Keratinocyte (primary cell): ENCODE measurements at regions not wholly inside any gene's neighbourhood (a gene's known extent, or its start where the extent isn't known, plus 50 kb on each side); places are given as distances from the start of the nearest gene placed in this dataset.

Experiments used
- DNase-seq: peaks from one replicate; pipeline ENCODE4 v3.0.0-alpha.2; 2011; ENCODE audit warnings: low read depth, missing footprints, low spot score
- FAIRE-seq: peaks from 2 replicates; lab custom pipeline; 2011; peaks lifted over from hg19 to GRCh38; lab: Jason Lieb, UNC
- H2AFZ ChIP-seq: 2 replicates; pipeline ENCODE4 v1.6.0; 2012; ENCODE audit warnings: low read length, control low read depth, inconsistent platforms; ENCODE audit not compliant: control insufficient read depth
- H3K27ac ChIP-seq: 2 replicates; pipeline ENCODE4 v1.5.1; 2011; ENCODE audit warnings: low read length; ENCODE audit not compliant: control insufficient read depth, insufficient read depth
- H3K27me3 ChIP-seq: 3 replicates; pipeline ENCODE4 v1.6.0; 2011; ENCODE audit warnings: low read length; ENCODE audit not compliant: control insufficient read depth, insufficient read depth; ENCODE audit errors: extremely low read depth
- H3K36me3 ChIP-seq, 2 experiments: 2 replicates in 1 of 2; 3 replicates in 1 of 2; pipeline ENCODE4 v1.5.1; 2011; ENCODE audit warnings: low read length in 2 of 2, mild to moderate bottlenecking in 1 of 2; ENCODE audit not compliant: control insufficient read depth in 2 of 2, insufficient read depth in 2 of 2; ENCODE audit errors: extremely low read depth in 1 of 2
- H3K4me1 ChIP-seq: 3 replicates; pipeline ENCODE4 v1.5.1; 2011; ENCODE audit warnings: low read length; ENCODE audit not compliant: control insufficient read depth, insufficient read depth; ENCODE audit errors: extremely low read depth
- H3K4me2 ChIP-seq: 3 replicates; pipeline ENCODE4 v1.6.0; 2011; ENCODE audit warnings: low read depth, low read length; ENCODE audit not compliant: control insufficient read depth, insufficient read depth; ENCODE audit errors: extremely low read depth
- H3K4me3 ChIP-seq, 3 experiments: fragments of 200-600 bp in 1 of 3; sonication (generic) in 1 of 3; 2 replicates in 2 of 3; 3 replicates in 1 of 3; pipeline ENCODE4 v1.5.1; 2011 to 2016; ENCODE audit warnings: low read length in 3 of 3, mild to moderate bottlenecking in 3 of 3, control low read depth in 2 of 3, inconsistent platforms in 1 of 3, low read depth in 1 of 3, mixed read lengths in 1 of 3, mixed run types in 1 of 3, moderate library complexity in 1 of 3; ENCODE audit not compliant: control insufficient read depth in 2 of 3, insufficient read depth in 2 of 3; ENCODE audit errors: extremely low read depth in 1 of 3
- H3K79me2 ChIP-seq: 2 replicates; pipeline ENCODE4 v1.6.0; 2012; ENCODE audit warnings: low read length; ENCODE audit not compliant: control insufficient read depth, insufficient read depth
- H3K9ac ChIP-seq: 3 replicates; pipeline ENCODE4 v1.6.0; 2011; ENCODE audit warnings: low read length; ENCODE audit not compliant: control insufficient read depth, insufficient read depth; ENCODE audit errors: extremely low read depth
- H3K9me1 ChIP-seq: 3 replicates; pipeline ENCODE4 v1.6.0; 2011; ENCODE audit warnings: low read length; ENCODE audit not compliant: control insufficient read depth, insufficient read depth; ENCODE audit errors: extremely low read depth
- H3K9me3 ChIP-seq: 2 replicates; pipeline ENCODE4 v1.5.1; 2012; ENCODE audit warnings: low read depth, low read length; ENCODE audit not compliant: control insufficient read depth
- H4K20me1 ChIP-seq: 3 replicates; pipeline ENCODE4 v1.6.0; 2011; ENCODE audit warnings: low read length; ENCODE audit not compliant: control insufficient read depth, insufficient read depth; ENCODE audit errors: extremely low read depth
- CTCF ChIP-seq, 3 experiments: IDR thresholded peaks in 1 of 3; conservative IDR thresholded peaks in 1 of 3; optimal IDR thresholded peaks in 1 of 3; 2 replicates in 2 of 3; 3 replicates in 1 of 3; pipeline versions ENCODE3 to v1.5.1; 2011; ENCODE audit warnings: low read length in 3 of 3, mild to moderate bottlenecking in 3 of 3, moderate library complexity in 2 of 3, control low read depth in 1 of 3, inconsistent platforms in 1 of 3; ENCODE audit not compliant: insufficient read depth in 2 of 3; ENCODE audit errors: extremely low read depth in 1 of 3
- EZH2 ChIP-seq: IDR thresholded peaks from one replicate; pipeline ENCODE4 v1.6.1; 2012; ENCODE audit warnings: inconsistent platforms, mild to moderate bottlenecking, low read length, moderate library complexity
- dilution Hi-C: fragments of 300-500 bp; cut with MboI; formaldehyde crosslinking; loops from one replicate; pipeline ENCODE4 v1.7.0; 2020; ENCODE audit warnings: low sequenced_read_pairs; ENCODE audit not compliant: extremely low pct_ligation_motif_present

- no peaks in the 10 kb centered on the region for H3K36me3 ChIP-seq
- no peaks in the 10 kb centered on the region for H3K27me3 ChIP-seq
- H3K4me1 ChIP-seq, result peaks cover 37% of the 10 kb centered on the region
- no peaks in the 10 kb centered on the region for H3K9me3 ChIP-seq
- no peak overlapping the region for H3K4me3 ChIP-seq
- FAIRE-seq (no peak), DNase-seq (no peak)
- no peak overlapping the region for H3K4me2 ChIP-seq
- no peaks in the 10 kb centered on the region for H4K20me1 ChIP-seq
- no peaks in the 10 kb centered on the region for H3K79me2 ChIP-seq
- H3K9me1 ChIP-seq, result no peaks in the 10 kb centered on the region
- H3K9ac ChIP-seq, result no peak overlapping the region
- dilution Hi-C loops, result no loop called here
- no peak for TF ChIP-seq EZH2
- no peak for TF ChIP-seq CTCF (optimal IDR thresholded peaks at IDR 0.05 in 1 of 3, IDR thresholded peaks at IDR 0.05 in 1 of 3, conservative IDR thresholded peaks at IDR 0.05 in 1 of 3; ENCODE audit: extremely low read depth in 1 of 3, insufficient read depth in 2 of 3, low read length in 3 of 3)
- H2AFZ ChIP-seq, result no peak overlapping the region
- no peak overlapping the region for H3K27ac ChIP-seq
Observed at GRCh38 chr12:53840316-53840715, 88.5 kb upstream of the CISTR start.

GRCh38 chr12:53842686-53843085, 90.9 kb upstream of the CISTR start:
- Histone ChIP-seq H3K4me1 (peaks cover 40% of the 10 kb centered on the region), H3K4me2 (peak overlapping the region; percentile 44), H3K36me3 (no peaks in the 10 kb centered on the region), H3K9me1 (no peaks in the 10 kb centered on the region), H2AFZ (no peak overlapping the region), H3K9me3 (no peaks in the 10 kb centered on the region), H3K27me3 (no peaks in the 10 kb centered on the region), H4K20me1 (no peaks in the 10 kb centered on the region), H3K9ac (no peak overlapping the region), H3K27ac (no peak overlapping the region), H3K79me2 (no peaks in the 10 kb centered on the region), H3K4me3 (no peak overlapping the region)
- dilution Hi-C loops, result no loop called here
- FAIRE-seq (peak; percentile 92), DNase-seq (no peak)
- TF ChIP-seq CTCF (optimal IDR thresholded peaks at IDR 0.05 in 1 of 3, IDR thresholded peaks at IDR 0.05 in 1 of 3, conservative IDR thresholded peaks at IDR 0.05 in 1 of 3; ENCODE audit: extremely low read depth in 1 of 3, insufficient read depth in 2 of 3, low read length in 3 of 3) (no peak), EZH2 (no peak)
